ENCODE measurements at regions not wholly inside any gene's neighbourhood (a gene's known extent, or its start where the extent isn't known, plus 50 kb on each side); places are given as distances from the start of the nearest gene placed in this dataset.
"Not testable (repeated sequence)": the region's sequence is repeated elsewhere in the genome, so short reads cannot be mapped to it uniquely, and the experiment has no call there.

DNA sequence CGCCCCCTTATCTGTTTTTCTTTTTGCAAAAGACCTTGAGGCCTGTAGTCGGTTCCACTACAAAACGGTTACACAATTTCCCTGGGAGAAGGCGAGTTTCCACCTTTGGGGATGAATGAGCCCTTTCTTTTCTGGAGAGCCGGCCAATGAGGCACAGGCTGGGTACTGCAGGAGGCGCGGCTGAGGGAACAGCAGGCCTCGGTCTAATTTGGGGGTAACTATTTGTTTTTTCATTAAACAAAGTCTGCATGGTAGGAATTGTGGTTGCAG, 129.2 kb downstream of the MYCN start:
- no peak for DNase-seq (ENCODE audit: low read depth)

DNA sequence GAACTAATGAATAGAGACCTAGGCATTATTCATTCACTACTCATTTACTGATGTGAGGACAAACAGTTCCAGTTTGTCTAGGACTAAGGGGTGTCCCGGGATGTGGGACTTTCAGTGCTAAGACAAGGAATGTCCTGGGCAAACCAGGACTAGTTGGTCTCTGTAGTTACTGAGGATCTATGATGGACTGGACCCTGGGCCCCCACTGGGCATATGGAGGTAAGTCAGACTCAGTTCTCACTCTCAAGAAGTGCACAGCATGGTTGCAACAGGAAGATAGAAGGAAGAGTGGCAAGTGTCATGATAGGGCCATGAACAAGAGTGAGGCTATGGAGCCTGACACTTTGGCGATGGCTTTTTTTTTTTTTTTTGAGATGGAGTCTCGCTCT, 128.2 kb downstream of the MYCN start:
- DNase-seq (ENCODE audit: low read depth), result no peak

DNA sequence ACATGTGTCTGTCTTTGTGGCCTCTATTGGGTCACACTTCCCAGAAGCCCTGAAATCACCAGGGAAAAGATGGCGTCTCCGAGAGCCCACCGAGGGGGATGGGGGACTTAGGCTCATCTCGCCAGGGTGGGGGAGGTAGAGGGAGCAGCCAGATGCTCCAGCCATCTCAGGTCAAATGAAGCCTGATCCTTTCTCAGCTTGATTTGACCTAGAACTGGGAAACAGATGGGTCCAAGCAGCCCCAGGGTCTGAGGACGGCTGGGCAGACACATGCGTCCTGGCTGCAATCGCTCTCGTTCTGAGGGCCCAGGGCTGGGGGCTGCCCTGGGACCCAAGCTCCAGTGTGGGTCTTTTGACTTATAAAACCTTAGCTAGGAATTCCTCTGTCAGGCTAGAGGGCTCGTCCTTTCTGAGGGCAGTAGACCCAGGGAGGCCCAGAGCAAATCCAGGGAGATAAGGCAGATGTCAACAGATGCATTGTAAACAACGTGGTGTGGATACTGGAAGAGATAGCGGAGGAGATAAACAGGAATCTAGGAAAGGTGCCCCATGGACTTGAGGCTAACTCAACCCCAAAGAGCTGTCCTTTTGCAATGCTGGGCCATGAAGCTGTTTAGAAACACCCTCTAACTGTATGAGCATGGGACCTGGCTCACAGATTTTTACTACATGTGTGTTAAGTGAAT, 127.7 kb downstream of the MYCN start:
- DNase-seq (ENCODE audit: low read depth), result no peak

DNA sequence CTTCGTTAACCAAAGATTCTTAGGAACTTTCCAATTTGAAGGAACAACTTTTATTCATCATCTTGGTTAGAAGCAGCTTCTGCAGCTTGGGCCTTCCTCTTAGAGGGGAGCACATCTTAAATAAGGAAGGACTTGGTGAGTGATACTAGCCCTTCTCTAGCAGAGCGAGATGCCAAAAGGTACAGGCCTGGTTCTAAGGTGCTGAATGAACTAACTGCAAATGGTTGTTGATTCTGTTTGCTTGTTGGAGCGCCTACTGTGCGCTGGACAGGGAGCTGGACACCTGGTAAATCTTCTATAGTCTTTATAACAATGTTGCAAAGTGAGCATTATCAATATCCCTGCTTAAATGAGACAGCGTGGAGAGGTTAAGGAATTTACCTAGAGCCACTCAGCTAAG, 127.1 kb downstream of the MYCN start:
- no peak for DNase-seq (ENCODE audit: low read depth)

DNA sequence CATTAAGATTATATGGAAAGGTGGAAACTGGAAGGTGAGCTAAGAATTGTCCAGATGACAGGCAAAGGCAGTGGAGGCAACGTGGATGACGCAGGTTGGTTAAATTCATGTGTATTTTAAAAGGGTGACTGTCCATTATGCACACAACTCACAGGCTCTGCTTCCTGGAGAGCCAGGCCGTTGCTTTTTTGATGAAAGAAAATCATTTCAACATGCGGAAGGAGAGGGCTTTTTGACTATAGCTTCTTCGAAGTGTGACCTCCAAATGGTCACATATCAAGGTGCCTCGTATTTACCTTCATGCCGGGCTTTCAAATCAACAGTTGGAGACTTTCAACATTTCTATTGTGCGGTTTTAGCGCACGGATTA, 126.7 kb downstream of the MYCN start:
- no peak for DNase-seq (ENCODE audit: low read depth)

DNA sequence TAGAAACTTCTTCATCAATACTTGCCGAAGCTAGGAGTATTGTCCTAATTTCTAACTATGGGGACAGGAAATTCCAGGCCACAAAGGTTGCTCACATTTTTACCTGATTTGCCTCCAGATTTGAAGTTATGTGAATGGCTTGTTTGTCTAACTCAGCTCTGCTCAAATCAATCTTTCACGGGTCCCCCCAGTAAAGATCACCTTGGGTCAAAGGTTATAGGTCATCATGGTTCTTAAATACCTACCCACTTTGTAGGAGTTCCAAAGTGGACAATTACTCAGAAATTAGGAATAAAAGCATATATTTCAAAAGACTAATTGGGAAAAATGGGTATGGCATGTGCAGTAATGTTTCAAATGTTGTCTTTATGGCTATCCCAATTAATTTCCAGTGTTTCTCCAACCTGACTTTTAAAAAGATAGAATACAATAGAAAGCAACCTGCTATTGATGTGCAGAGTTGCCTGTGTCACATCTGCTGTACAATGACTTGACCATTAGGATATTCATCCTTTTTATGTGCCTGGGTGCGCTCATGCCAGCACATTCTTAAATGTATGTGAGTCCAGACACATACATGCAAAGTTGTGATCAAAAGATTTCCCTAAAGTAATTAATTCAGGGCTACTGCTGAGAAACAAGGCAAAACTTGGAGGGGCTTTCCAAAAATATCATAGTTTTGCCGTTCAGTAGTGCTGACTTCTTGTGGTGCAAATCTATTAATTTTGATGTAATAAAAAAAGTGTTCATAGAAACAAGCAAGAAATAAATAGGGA, 126.1 kb downstream of the MYCN start:
- no peak for DNase-seq (ENCODE audit: low read depth)

DNA sequence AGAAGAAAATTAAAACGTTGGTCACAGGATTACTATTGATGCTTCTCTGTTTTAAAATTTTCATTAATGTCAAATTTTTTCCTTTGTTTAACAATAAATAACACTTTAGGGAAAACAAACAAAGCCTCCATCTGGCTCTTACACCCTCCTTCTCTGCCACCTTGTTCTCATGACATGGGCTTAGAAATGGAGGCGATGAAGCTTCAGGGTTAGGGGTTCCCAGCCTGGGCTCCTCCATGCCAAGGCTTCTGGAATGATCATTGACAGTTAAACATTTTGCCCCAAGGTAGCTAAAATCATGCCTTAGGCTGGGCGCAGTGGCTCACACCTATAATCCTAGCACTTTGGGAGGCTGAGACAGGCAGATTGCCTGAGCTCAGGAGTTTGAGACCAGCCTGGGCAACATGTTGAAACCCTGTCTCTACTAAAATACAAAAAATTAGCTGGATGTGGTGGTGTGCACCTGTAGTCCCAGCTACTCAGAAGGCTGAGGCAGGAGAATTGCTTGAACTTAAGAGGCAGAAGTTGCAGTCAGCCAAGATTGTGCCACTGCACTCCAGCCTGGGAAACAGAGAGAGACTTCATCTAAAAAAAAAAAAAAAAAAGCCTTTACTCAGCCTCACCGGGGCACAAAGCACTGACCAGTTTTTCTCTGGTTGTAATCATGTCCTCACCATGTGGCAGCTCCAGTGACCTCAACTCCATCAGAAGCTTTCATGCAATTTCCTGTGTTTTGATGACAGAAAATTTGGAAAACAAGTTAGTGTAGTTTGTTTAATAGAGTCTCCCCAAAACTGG, 125.1 kb downstream of the MYCN start:
- not testable (repeated sequence) for DNase-seq (ENCODE audit: low read depth)

DNA sequence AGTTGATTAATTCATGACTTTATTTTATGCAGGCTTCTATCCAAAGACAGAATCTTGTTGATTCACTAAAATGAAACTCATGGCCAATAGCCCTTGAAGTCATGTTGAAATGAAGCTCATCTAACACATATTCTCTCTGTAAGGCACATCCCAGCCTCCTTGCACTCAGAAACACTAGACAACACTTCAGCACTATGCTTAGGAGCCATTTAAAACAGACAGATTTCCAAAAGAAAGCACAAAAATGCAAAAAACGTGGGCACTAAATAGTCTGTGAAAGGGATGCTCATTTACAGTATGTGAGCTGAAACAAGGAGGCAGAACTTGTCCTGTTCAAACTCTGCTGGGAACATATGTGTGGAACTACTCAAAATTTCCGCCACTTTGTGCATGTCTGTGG, 124.4 kb downstream of the MYCN start:
- no peak for DNase-seq (ENCODE audit: low read depth)

DNA sequence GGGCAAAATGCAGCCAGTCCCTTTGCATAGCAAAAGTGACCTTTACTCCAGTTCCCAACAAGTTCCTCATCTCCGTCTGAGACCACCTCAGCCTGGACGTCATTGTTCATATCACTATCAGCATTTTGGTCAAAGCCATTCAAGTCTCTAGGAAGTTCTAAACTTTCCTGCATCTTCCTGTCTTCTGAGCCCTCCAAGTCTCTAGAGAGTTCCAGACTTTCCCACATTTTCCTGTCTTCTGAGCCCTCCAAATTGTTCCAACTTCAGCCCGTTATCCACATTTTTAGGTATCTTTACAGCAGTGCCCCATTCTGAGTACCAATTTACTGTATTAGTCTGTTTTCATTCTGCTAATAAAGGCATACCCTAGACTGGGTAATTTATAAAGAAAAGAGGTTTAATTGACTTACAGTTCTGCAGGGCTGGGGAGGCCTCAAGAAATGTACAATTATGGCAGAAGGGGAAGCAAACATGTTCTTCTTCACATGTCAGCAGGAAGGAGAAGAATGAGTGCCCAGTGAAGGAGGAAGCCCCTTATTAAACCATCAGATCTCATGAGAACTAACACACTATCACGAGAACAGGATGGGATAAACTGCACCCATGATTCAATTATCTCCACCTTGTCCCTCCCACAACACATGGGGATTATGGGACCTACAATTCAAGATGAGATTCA, 123.7 kb downstream of the MYCN start:
- DNase-seq (ENCODE audit: low read depth), result no peak

DNA sequence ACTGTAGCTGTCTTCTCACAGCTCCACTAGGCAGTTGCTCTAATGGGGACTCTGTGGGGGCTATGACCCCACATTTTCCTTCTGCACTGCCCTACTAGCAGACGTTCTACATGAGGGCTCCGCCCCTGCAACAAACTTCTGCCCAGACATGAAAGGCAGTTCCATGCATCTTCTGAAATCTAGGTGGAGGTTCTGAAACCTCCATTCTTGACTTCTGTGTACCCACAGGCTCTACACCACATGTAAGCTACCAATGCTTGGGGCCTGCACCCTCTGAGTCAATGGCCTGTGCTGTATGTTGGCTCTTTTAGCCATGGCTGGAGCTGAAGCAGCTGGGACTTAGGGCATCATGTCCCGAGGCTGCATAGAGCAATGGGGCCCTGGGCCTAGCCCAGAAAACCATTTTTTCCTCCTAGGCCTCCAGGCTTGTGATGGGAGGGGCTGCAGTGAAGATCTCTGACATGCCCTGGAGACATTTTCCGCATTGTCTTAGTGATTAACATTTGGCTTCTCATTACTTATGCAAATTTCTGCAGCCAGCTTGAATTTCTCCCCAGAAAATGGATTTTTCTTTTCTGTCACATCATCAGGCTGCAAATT, 123.0 kb downstream of the MYCN start:
- no peak for DNase-seq (ENCODE audit: low read depth)

DNA sequence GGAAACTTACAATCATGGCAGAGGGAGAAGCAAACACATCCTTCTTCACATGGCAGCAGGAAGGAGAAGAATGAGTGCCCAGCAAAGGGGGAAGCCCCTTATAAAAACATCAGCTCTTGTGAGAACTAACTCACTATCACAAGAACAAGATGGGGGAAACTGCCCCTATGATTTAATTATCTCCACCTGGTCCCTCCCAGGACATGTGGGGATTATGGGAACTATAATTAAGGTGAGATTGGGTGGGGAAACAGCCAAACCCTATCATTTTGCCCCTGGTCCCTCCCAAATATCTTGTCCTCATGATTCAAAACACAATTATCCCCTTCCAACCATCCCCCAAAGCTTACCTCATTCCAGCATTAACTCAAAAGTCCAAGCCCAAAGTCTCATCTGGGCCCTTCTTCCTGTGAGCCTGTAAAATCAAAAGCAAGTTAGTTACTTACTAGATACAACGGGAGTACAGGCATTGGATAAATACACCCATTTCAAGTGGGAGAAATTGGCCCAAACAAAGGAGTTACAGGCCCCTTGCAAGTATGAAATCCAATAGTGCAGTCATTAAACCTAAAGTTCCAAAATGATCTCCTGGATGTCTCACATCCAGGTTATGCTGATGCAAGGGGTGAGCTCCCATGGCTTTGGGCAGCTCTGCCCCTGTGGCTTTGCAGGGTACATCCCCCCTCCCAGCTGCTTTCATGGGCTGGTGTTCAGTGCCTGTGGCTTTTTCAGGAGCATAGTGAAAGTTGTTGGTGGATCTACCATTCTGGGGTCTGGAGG, 122.3 kb downstream of the MYCN start:
- DNase-seq (ENCODE audit: low read depth), result no peak

DNA sequence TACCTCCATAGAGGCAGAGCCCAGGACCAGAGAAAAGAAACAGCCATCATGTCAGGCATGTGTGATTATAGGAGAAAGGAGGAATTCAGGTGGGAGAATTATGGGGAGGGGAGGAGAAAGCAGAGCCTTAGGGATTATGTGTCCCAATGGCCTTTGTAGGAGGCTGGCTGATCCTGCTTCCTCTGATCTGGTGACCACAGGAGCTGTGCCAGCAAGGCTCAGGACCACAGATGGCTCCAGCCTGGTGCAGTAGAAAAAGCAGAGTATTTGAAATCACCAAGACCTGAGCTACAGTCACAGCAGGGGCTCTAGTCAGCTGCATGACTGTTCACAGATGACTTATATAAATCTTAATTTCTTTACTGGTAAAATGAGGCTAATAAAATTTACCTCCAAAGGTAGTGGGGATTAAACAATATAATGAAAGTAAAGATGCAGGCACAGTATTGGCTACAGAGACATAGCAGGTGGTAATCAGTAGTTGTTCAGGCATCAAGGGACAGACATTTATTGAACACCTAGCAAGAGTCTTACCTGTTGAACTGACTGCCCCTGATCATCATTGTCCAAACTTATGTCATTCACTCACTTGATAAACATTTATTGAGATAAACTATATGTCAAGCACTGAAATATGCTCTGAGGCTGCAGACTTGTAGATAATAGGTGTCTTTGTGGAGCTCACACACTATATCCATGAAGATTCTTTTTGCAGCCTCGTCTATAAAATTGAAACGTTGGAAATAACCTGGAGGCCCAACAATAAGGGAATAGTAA, 121.3 kb downstream of the MYCN start:
- no peak for DNase-seq (ENCODE audit: low read depth)

DNA sequence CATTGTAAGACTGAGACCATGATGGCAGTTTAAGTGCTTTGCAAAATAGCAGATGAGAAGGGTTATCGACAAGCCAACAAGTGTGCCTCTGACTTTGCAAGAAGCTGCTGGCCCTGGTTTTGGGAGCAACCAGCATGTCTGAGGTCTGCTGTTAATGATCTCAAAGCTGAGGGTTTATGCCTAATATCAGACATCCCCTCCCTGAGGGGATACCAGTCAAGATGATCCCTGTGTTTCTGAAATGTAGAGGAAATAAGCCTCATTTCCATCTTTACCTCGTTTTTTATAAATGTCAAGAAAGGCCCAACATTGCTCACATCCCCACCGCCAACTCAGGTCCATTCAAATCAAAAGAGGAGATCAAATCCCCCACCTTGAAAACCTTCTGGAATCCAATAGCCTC, 120.6 kb downstream of the MYCN start:
- no peak for DNase-seq (ENCODE audit: low read depth)

DNA sequence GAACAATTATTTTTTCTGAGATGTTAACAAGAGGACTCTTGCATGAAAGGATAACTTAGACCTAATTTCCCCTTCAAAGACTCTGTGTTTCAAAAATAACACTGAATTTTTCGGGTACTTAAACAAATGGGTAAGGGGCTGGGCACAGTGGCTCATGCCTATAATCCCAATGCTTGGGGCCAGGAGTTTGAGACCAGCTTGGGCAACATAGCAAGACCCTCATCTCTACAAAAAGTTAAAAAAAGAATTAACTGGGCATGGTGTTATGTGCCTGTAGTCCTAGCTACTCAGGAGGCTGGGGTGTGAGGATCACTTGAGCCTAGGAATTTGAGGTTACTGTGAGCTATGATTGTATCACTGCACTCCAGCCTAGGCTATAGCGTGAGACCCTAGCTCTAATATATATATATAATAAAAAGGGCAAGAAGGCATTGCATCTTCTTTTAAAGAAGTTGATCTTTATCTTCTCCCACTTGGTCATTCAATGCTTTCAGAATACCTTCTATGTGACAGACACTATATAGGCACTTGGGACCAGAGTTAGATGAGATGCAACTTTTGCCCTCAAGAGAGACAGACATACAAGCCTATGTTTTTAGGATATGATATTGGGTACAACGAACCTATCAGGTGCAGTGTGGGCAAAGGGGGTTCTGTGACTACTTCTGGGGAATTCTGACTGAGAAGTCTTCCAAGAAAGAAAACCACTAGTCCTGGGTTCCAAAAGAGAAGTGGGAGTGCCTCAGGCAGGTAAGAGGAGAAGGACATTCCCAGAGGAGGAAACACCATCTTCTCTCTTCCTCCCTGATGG, 120.0 kb downstream of the MYCN start:
- no peak for DNase-seq (ENCODE audit: low read depth)

DNA sequence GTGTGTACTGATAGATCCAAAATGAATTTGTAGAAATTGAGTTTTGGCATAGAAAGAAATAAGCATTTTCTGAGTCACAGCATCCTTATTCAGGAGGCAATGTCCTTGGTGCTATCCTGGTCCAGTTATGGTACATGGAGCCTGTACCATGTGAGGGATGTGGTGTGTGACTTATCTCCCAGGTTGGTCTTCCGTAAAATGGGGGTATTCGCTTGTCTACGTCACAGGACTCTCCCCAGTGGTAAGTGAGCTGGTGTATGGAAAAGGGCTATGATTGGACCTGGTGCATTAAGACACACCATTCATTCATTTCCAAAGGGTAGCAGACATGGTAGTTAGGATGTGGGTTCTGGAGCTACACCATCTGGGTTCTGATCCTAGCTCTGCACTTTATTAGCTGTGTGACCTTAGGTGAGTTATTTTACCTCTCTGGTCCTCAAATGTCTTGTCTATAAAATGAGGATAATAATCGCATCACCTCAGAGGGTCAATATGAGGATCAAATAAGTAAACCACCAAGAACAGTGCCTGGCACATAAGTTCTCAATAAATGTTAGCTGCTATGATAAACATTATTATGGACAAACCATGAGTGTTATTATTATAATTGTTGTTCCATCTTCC, 119.2 kb downstream of the MYCN start:
- DNase-seq (ENCODE audit: low read depth), result no peak

DNA sequence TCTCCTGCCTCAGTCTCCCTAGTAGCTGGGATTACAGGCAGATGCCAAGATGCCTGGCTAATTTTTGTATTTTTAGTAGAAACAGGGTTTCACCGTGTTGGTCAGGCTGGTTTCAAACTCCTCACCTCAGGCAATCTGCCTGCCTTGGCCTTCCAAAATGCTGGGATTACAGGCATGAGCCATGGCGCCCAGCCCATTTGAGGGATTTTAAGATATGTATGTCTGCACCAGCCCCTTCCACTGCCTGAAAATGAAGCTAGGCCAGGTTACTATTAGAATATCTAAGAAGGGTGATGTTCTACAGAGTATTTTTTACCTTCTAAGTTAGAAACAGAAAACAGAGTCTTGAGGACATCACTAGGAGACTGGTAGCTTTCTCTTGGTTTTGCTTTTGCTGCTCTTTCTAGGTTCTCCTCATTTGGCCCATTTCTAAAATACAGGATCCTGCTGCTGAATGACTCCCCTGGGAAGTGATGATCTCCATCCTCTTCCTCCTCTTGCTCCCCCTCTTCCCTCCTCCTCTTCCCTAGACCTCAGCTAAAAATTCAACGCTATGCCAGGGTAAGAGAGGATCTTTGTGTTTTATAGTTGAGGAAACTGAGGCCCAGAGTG, 118.5 kb downstream of the MYCN start:
- DNase-seq (ENCODE audit: low read depth), result no peak

DNA sequence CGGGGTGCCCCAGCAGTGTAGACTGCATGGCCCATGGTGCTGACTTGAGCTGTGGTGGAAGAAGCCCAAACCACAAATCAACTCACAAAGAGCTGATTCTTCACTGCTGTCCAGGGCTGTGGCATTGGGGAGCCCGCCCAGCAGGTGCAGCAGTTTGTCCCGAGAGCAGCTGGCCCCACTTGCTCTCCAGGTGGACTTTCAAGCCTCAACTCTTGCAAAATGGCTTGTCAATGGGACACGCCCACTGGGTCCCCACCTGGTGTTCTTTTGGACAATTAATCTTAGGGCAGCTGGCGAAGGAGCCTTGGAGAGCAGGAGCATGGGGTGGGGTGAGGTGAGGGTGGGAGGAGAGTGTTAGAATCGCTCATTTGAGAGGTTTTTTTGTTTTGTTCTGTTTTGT, 117.9 kb downstream of the MYCN start:
- DNase-seq (ENCODE audit: low read depth), result no peak

DNA sequence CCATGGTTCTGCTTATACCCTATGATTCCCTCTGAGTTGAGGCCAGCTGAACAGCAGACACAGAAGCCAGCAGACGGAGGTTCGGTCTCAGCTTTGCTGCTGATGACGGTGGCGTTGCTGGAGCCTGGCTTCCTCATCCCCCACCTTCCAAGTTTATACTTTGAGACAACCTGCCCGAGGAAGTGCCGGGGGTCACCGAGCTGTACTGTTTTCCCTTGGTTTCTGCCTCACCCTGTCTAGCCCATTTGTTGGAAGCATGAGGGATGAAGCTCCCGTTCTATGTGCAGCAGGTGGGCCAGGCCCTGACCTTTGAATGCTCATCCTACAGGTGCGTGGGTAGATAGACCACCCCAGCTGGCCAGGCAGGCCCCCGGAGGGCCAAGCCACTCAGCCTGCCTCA, 117.3 kb downstream of the MYCN start:
- DNase-seq (ENCODE audit: low read depth), result no peak

Data from RPMI7951 (cell line).